Glutamatergic neuron (in vitro differentiated cells): ENCODE measurements at regions not wholly inside any gene's neighbourhood (a gene's known extent, or its start where the extent isn't known, plus 50 kb on each side); places are given as distances from the start of the nearest gene placed in this dataset.

Experiments
- DNase-seq: peaks from one replicate; pipeline ENCODE4 v3.0.0; 2022
- H3K27ac Mint-ChIP-seq: one replicate; pipeline ENCODE4 v1.8.0; 2020; ENCODE audit warnings: mild to moderate bottlenecking, mixed read lengths, inconsistent platforms; ENCODE audit not compliant: unreplicated experiment
- H3K27me3 Mint-ChIP-seq: one replicate; pipeline ENCODE4 v1.8.0; 2020; ENCODE audit warnings: mild to moderate bottlenecking, moderate library complexity, mixed read lengths, inconsistent platforms; ENCODE audit not compliant: unreplicated experiment
- H3K36me3 Mint-ChIP-seq: one replicate; pipeline ENCODE4 v1.8.0; 2020; ENCODE audit warnings: mild to moderate bottlenecking, mixed read lengths, inconsistent platforms; ENCODE audit not compliant: unreplicated experiment
- H3K4me1 Mint-ChIP-seq: one replicate; pipeline ENCODE4 v1.8.0; 2020; ENCODE audit warnings: mild to moderate bottlenecking, low read depth, mixed read lengths, inconsistent platforms; ENCODE audit not compliant: unreplicated experiment
- H3K4me3 Mint-ChIP-seq: one replicate; pipeline ENCODE4 v1.8.0; 2020; ENCODE audit warnings: mild to moderate bottlenecking, mixed read lengths, inconsistent platforms; ENCODE audit not compliant: unreplicated experiment
- H3K9me3 Mint-ChIP-seq: one replicate; pipeline ENCODE4 v1.8.0; 2020; ENCODE audit warnings: mild to moderate bottlenecking, moderate library complexity, mixed read lengths, inconsistent platforms; ENCODE audit not compliant: unreplicated experiment
- TF ChIP-seq, protein P1 (sequence below): fragments of 200-600 bp; sonication (generic); IDR thresholded peaks from one replicate; pipeline ENCODE4 v1.5.0; 2021; ENCODE audit not compliant: partially characterized antibody, unreplicated experiment

DNA sequence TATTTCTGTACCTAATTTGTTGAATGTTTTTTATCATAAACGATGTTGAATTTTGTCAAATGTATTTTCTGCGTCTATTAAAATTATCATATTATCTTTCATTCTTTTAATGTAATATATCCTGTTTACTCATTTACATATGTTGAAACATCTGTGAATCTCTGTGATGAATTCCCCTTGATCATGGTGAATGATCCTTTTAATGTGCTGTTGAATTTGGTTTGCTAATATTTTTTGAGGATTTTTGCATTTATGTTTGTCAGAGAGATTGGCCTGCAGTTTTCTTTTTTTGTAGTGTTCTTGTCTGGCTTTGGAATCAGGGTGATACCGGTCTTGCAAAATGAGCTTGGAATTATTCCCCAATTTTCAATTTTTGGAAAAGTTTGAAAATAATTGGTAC is 569.3 kb upstream of the CCDC179 start:
- Mint-ChIP-seq H3K4me3 (no peak overlapping the region), H3K9me3 (no peaks in the 10 kb centered on the region), H3K36me3 (no peaks in the 10 kb centered on the region), H3K27me3 (no peaks in the 10 kb centered on the region), H3K4me1 (peaks cover 13% of the 10 kb centered on the region), H3K27ac (no peak overlapping the region)
- DNase-seq: no peak
- TF ChIP-seq, protein P1, sequence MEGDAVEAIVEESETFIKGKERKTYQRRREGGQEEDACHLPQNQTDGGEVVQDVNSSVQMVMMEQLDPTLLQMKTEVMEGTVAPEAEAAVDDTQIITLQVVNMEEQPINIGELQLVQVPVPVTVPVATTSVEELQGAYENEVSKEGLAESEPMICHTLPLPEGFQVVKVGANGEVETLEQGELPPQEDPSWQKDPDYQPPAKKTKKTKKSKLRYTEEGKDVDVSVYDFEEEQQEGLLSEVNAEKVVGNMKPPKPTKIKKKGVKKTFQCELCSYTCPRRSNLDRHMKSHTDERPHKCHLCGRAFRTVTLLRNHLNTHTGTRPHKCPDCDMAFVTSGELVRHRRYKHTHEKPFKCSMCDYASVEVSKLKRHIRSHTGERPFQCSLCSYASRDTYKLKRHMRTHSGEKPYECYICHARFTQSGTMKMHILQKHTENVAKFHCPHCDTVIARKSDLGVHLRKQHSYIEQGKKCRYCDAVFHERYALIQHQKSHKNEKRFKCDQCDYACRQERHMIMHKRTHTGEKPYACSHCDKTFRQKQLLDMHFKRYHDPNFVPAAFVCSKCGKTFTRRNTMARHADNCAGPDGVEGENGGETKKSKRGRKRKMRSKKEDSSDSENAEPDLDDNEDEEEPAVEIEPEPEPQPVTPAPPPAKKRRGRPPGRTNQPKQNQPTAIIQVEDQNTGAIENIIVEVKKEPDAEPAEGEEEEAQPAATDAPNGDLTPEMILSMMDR: no peak

DNA sequence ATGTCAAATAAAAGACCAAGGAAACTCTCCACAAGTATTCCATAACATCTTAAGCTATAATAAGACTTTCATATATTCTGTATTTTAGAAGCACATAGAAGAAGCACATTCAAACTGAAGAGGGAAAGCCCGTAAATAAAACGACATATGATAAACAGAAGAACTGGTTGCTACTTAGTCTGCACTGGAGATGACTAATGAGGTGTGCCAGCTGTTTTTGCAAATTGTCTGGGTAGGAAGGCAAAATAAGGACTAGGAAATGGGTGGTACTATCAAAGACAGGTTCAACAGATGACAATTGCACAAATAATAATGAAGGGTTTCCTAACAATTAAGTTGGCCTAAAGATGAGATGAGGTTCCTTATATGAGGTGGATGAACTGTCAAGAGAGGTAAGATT is 593.2 kb upstream of the CCDC179 start:
- no peak overlapping the region for H3K4me3 Mint-ChIP-seq
- H3K27me3 Mint-ChIP-seq: no peaks in the 10 kb centered on the region
- no peaks in the 10 kb centered on the region for H3K36me3 Mint-ChIP-seq
- H3K4me1 Mint-ChIP-seq: no peaks in the 10 kb centered on the region
- TF ChIP-seq, protein P1: no peak
- H3K27ac Mint-ChIP-seq: no peak overlapping the region
- H3K9me3 Mint-ChIP-seq: no peaks in the 10 kb centered on the region
- DNase-seq: no peak

DNA sequence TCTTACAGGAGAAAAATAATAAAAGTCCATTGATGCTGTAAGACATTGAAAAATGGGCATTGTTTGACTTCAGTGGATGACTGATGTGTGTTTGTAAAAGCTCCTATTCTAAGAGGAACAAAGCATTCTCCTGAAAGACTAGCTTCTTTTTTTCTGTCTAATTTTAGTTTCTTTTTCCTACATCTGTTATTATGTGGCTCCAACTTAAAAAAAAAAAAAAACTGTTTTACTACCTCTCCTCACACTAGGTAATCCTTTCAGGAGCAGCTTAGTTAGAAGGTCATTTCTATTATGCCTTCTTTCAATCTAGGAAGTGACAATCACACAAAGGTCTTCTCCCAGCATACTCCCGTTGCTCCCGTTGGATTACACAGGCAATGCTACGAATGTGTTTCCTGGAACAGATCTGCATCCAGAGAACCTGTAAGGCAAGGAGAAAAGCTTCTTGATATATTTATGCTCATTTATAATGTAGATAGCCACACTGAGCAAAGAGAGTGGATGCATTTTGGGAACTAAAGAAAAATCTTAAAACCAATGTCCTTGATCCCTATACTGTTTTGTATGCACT is 595.1 kb upstream of the CCDC179 start:
- Mint-ChIP-seq H3K4me3 (no peak overlapping the region), H3K27me3 (no peaks in the 10 kb centered on the region), H3K4me1 (no peaks in the 10 kb centered on the region), H3K36me3 (no peaks in the 10 kb centered on the region), H3K27ac (no peak overlapping the region), H3K9me3 (no peaks in the 10 kb centered on the region)
- DNase-seq: no peak
- TF ChIP-seq, protein P1: no peak

DNA sequence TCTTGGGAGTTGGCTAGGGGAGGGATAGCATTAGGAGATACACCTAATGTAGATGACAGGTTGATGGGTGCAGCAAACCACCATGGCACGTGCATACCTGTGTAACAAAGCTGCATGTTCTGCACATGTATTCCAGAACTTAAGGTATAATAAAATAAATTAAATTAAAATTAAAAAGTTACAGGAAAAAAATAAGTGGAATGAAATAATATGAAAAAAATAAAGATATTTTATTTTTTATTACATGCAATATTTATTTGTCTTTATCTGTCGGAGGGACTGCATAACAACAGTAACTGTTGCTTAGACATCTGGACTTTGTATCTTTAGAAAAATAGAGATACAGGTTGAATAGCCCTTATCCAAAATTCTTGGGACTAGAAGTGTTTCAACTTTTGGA is 597.4 kb upstream of the CCDC179 start:
- DNase-seq: no peak
- TF ChIP-seq, protein P1: no peak
- H3K4me3 Mint-ChIP-seq: no peak overlapping the region
- no peaks in the 10 kb centered on the region for H3K36me3 Mint-ChIP-seq
- no peaks in the 10 kb centered on the region for H3K4me1 Mint-ChIP-seq
- H3K27me3 Mint-ChIP-seq: no peaks in the 10 kb centered on the region
- no peaks in the 10 kb centered on the region for H3K9me3 Mint-ChIP-seq
- no peak overlapping the region for H3K27ac Mint-ChIP-seq

DNA sequence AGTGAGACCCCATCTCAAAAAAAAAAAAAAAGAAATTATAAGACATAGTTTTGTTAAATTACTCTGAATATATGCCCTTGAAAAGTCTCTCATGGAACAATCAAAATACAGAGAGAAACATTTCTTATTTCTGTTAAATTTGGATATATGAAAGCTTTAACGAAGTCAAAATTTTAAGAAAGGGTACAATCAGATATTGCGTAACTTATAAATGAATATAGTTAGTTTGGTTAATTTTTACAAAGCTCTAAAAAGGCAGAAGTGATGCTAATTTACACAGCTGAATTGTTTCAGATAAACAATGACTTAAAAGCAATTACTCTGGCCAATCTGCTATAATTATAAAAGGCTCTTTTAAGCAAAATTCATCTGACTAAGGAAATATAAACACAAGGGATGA is 611.6 kb upstream of the CCDC179 start:
- H3K36me3 Mint-ChIP-seq: no peaks in the 10 kb centered on the region

More for the DNA sequence above, 611.6 kb upstream of the CCDC179 start:
- Mint-ChIP-seq H3K27me3 (peaks cover 2% of the 10 kb centered on the region), H3K4me1 (no peaks in the 10 kb centered on the region), H3K27ac (no peak overlapping the region), H3K4me3 (no peak overlapping the region), H3K9me3 (no peaks in the 10 kb centered on the region)
- TF ChIP-seq, protein P1: no peak
- no peak for DNase-seq
